Fibroblast of villous mesenchyme (primary cell): ENCODE measurements at regions not wholly inside any gene's neighbourhood (a gene's known extent, or its start where the extent isn't known, plus 50 kb on each side); places are given as distances from the start of the nearest gene placed in this dataset.

Experiments used
- DNase-seq: peaks from one replicate; pipeline ENCODE4 v3.0.0-alpha.2; 2010; ENCODE audit warnings: low read depth
- H3K4me3 ChIP-seq: 2 replicates; pipeline ENCODE4 v1.5.1; 2011; ENCODE audit warnings: low read depth, mild to moderate bottlenecking, low read length
- CTCF ChIP-seq: IDR thresholded peaks from 2 replicates; pipeline ENCODE4 v1.5.1; 2012; ENCODE audit warnings: low read depth, mild to moderate bottlenecking, low read length; ENCODE audit not compliant: insufficient read depth

GRCh38 chr4:115366390-115366789, 253.0 kb upstream of the NDST4 start:
- no peak for TF ChIP-seq CTCF
- DNase-seq: no peak
- no peak overlapping the region for H3K4me3 ChIP-seq

- no peak overlapping the region for H3K4me3 ChIP-seq
- no peak for DNase-seq
- no peak for TF ChIP-seq CTCF
These were observed 251.8 kb upstream of the NDST4 start for GRCh38 chr4:115365185-115365584.

GRCh38 chr4:115361781-115362180, 248.4 kb upstream of the NDST4 start:
- H3K4me3 ChIP-seq: no peak overlapping the region
- no peak for DNase-seq
- TF ChIP-seq CTCF: no peak

GRCh38 chr4:115360431-115360830, 247.0 kb upstream of the NDST4 start:
- no peak for TF ChIP-seq CTCF
- H3K4me3 ChIP-seq: no peak overlapping the region
- DNase-seq: peak; percentile 5

GRCh38 chr4:115357776-115358175, 244.4 kb upstream of the NDST4 start:
- DNase-seq: no peak
- no peak overlapping the region for H3K4me3 ChIP-seq
- TF ChIP-seq CTCF: no peak

GRCh38 chr4:115356176-115356575, 242.8 kb upstream of the NDST4 start:
- H3K4me3 ChIP-seq: no peak overlapping the region
- TF ChIP-seq CTCF: no peak
- DNase-seq: no peak

GRCh38 chr4:115355329-115355728, 241.9 kb upstream of the NDST4 start:
- H3K4me3 ChIP-seq: no peak overlapping the region
- no peak for DNase-seq
- no peak for TF ChIP-seq CTCF
